ENCODE measurements at regions not wholly inside any gene's neighbourhood (a gene's known extent, or its start where the extent isn't known, plus 50 kb on each side); places are given as distances from the start of the nearest gene placed in this dataset.

- TF ChIP-seq CTCF (conservative IDR thresholded peaks at IDR 0.05), result no peak
- H3K27ac ChIP-seq, result no peak overlapping the region
Measured at GRCh38 chr15:58235961-58236360, 97.8 kb downstream of the AQP9 start.

- no peak overlapping the region for H3K27ac ChIP-seq
- no peak for TF ChIP-seq CTCF (conservative IDR thresholded peaks at IDR 0.05)
Measured at GRCh38 chr15:58240191-58240932, 102.2 kb downstream of the AQP9 start.

GRCh38 chr15:58241872-58242271, 103.7 kb downstream of the AQP9 start:
- no peak overlapping the region for H3K27ac ChIP-seq
- no peak for TF ChIP-seq CTCF (conservative IDR thresholded peaks at IDR 0.05)

GRCh38 chr15:58243070-58243469, 104.9 kb downstream of the AQP9 start:
- TF ChIP-seq CTCF (conservative IDR thresholded peaks at IDR 0.05), result no peak
- H3K27ac ChIP-seq, result no peak overlapping the region

- no peak for TF ChIP-seq CTCF (conservative IDR thresholded peaks at IDR 0.05)
- no peak overlapping the region for H3K27ac ChIP-seq
Measured at GRCh38 chr15:58244536-58244935, 106.4 kb downstream of the AQP9 start.

- TF ChIP-seq CTCF (conservative IDR thresholded peaks at IDR 0.05), result no peak
- H3K27ac ChIP-seq, result no peak overlapping the region
Measured at GRCh38 chr15:58246041-58246440, 107.9 kb downstream of the AQP9 start.

- peak overlapping the region; percentile 60; the same call in 1 of the 2 replicates for H3K27ac ChIP-seq
- TF ChIP-seq CTCF (conservative IDR thresholded peaks at IDR 0.05), result no peak
Measured at GRCh38 chr15:58247855-58248842, 110.0 kb downstream of the AQP9 start.

All from VCaP (cell line).